Brain microvascular endothelial cell (primary cell): ENCODE measurements at regions not wholly inside any gene's neighbourhood (a gene's known extent, or its start where the extent isn't known, plus 50 kb on each side); places are given as distances from the start of the nearest gene placed in this dataset.

ENCODE experiments used
- DNase-seq: peaks from one replicate; pipeline ENCODE4 v3.0.0-alpha.2; 2020
- H3K27ac ChIP-seq: fragments of 250-450 bp; sonication (Bioruptor Pico); 2 replicates; pipeline ENCODE4 v1.5.1; 2020; ENCODE audit warnings: mild to moderate bottlenecking, moderate library complexity
- H3K27me3 ChIP-seq: fragments of 250-450 bp; sonication (Bioruptor Pico); replicated peaks from 2 replicates; pipeline ENCODE4 v1.5.1; 2020; ENCODE audit warnings: mild to moderate bottlenecking
- H3K36me3 ChIP-seq: fragments of 250-450 bp; sonication (Bioruptor Pico); replicated peaks from 2 replicates; pipeline ENCODE4 v1.5.1; 2020; ENCODE audit warnings: mild to moderate bottlenecking
- H3K4me3 ChIP-seq: 2 replicates; pipeline ENCODE4 v1.5.1; 2011; ENCODE audit warnings: low read depth, mild to moderate bottlenecking, control low read depth, low read length, moderate library complexity
- CTCF ChIP-seq: IDR thresholded peaks from 2 replicates; pipeline ENCODE4 v1.5.1; 2011; ENCODE audit warnings: low read depth, mild to moderate bottlenecking, moderate library complexity, low read length, control low read depth, inconsistent platforms; ENCODE audit errors: missing control alignments
- in situ Hi-C: cut with HindIII; loops from 2 replicates; pipeline ENCODE4 v1.10.0; 2017; ENCODE audit warnings: low sequenced_read_pairs, low pct_ligation_motif_present

- Histone ChIP-seq H3K27me3 (no peaks in the 10 kb centered on the region), H3K4me3 (no peak overlapping the region), H3K27ac (no peak overlapping the region), H3K36me3 (no peaks in the 10 kb centered on the region)
- TF ChIP-seq CTCF = no peak
- DNase-seq = no peak
- in situ Hi-C loops = no loop called here
These were observed 628.1 kb downstream of the BCL11A start for GRCh38 chr2:59925321-59925720.

GRCh38 chr2:59924346-59924745 lies 629.1 kb downstream of the BCL11A start:
- Histone ChIP-seq H3K27me3 (no peaks in the 10 kb centered on the region), H3K36me3 (no peaks in the 10 kb centered on the region), H3K27ac (no peak overlapping the region), H3K4me3 (no peak overlapping the region)
- no peak for TF ChIP-seq CTCF
- DNase-seq = no peak
- in situ Hi-C loops = no loop called here

GRCh38 chr2:59922450-59922849 lies 631.0 kb downstream of the BCL11A start:
- Histone ChIP-seq H3K27ac (no peak overlapping the region), H3K36me3 (no peaks in the 10 kb centered on the region), H3K27me3 (no peaks in the 10 kb centered on the region), H3K4me3 (no peak overlapping the region)
- DNase-seq = no peak
- in situ Hi-C loops = no loop called here
- TF ChIP-seq CTCF = no peak

GRCh38 chr2:59921743-59922142 lies 631.7 kb downstream of the BCL11A start:
- Histone ChIP-seq H3K36me3 (no peaks in the 10 kb centered on the region), H3K27ac (no peak overlapping the region), H3K4me3 (no peak overlapping the region), H3K27me3 (no peaks in the 10 kb centered on the region)
- in situ Hi-C loops = no loop called here
- no peak for DNase-seq
- no peak for TF ChIP-seq CTCF

GRCh38 chr2:59920961-59921360 lies 632.5 kb downstream of the BCL11A start:
- no peak for TF ChIP-seq CTCF
- H3K27me3 ChIP-seq = no peaks in the 10 kb centered on the region
- H3K27ac ChIP-seq = no peak overlapping the region
- no peaks in the 10 kb centered on the region for H3K36me3 ChIP-seq
- in situ Hi-C loops = no loop called here
- H3K4me3 ChIP-seq = no peak overlapping the region
- DNase-seq = no peak

- H3K27ac ChIP-seq = no peak overlapping the region
- no peak overlapping the region for H3K4me3 ChIP-seq
- in situ Hi-C loops = no loop called here
- TF ChIP-seq CTCF = no peak
- H3K36me3 ChIP-seq = no peaks in the 10 kb centered on the region
- DNase-seq = no peak
- no peaks in the 10 kb centered on the region for H3K27me3 ChIP-seq
These were observed 633.1 kb downstream of the BCL11A start for GRCh38 chr2:59920307-59920706.
